HG03575 (cell line): ENCODE measurements at regions not wholly inside any gene's neighbourhood (a gene's known extent, or its start where the extent isn't known, plus 50 kb on each side); places are given as distances from the start of the nearest gene placed in this dataset.

ENCODE experiments used
- ATAC-seq: cut with Tn5 transposase; IDR thresholded peaks from one replicate; pipeline ENCODE4 v1.9.1; 2021; ENCODE audit not compliant: unreplicated experiment, insufficient number of reproducible peaks, low FRiP score; ENCODE audit errors: extremely low read depth

GRCh38 chrX:22889819-22890218 lies 109.9 kb upstream of the DDX53 start:
- no peak for ATAC-seq

- ATAC-seq: no peak
Observed at GRCh38 chrX:22912616-22913015, 87.1 kb upstream of the DDX53 start.

GRCh38 chrX:22922961-22923360 lies 76.8 kb upstream of the DDX53 start:
- no peak for ATAC-seq

GRCh38 chrX:22934640-22935039 lies 65.1 kb upstream of the DDX53 start:
- no peak for ATAC-seq

- no peak for ATAC-seq
Observed at GRCh38 chrX:22944945-22945344, 54.8 kb upstream of the DDX53 start.
